Loucy (cell line): ENCODE measurements at regions not wholly inside any gene's neighbourhood (a gene's known extent, or its start where the extent isn't known, plus 50 kb on each side); places are given as distances from the start of the nearest gene placed in this dataset.

Experiments used
- EZH2phosphoT487 ChIP-seq: fragments of 200-600 bp; IDR thresholded peaks from 2 replicates; pipeline ENCODE4 v1.6.1; 2018; ENCODE audit warnings: antibody characterized with exemption, mild to moderate bottlenecking, moderate library complexity, borderline replicate concordance
- TF ChIP-seq, protein P1 (sequence below): fragments of 200-600 bp; sonication (generic); conservative IDR thresholded peaks from 2 replicates; pipeline ENCODE4 v1.5.1; 2014; ENCODE audit warnings: mild to moderate bottlenecking, antibody characterized with exemption, low read length

- TF ChIP-seq, protein P1, sequence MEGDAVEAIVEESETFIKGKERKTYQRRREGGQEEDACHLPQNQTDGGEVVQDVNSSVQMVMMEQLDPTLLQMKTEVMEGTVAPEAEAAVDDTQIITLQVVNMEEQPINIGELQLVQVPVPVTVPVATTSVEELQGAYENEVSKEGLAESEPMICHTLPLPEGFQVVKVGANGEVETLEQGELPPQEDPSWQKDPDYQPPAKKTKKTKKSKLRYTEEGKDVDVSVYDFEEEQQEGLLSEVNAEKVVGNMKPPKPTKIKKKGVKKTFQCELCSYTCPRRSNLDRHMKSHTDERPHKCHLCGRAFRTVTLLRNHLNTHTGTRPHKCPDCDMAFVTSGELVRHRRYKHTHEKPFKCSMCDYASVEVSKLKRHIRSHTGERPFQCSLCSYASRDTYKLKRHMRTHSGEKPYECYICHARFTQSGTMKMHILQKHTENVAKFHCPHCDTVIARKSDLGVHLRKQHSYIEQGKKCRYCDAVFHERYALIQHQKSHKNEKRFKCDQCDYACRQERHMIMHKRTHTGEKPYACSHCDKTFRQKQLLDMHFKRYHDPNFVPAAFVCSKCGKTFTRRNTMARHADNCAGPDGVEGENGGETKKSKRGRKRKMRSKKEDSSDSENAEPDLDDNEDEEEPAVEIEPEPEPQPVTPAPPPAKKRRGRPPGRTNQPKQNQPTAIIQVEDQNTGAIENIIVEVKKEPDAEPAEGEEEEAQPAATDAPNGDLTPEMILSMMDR, result no peak
- no peak for TF ChIP-seq EZH2phosphoT487
Measured at GRCh38 chr14:40576880-40577478, 1029.7 kb upstream of the LRFN5 start.
